GM12874 (cell line): ENCODE measurements at regions not wholly inside any gene's neighbourhood (a gene's known extent, or its start where the extent isn't known, plus 50 kb on each side); places are given as distances from the start of the nearest gene placed in this dataset.

Experiments
- TF ChIP-seq, protein P1 (sequence below): IDR thresholded peaks from 2 replicates; pipeline ENCODE4 v1.5.1; 2011; ENCODE audit warnings: low read depth, mild to moderate bottlenecking, control low read depth, low read length, moderate library complexity; ENCODE audit not compliant: insufficient read depth

DNA sequence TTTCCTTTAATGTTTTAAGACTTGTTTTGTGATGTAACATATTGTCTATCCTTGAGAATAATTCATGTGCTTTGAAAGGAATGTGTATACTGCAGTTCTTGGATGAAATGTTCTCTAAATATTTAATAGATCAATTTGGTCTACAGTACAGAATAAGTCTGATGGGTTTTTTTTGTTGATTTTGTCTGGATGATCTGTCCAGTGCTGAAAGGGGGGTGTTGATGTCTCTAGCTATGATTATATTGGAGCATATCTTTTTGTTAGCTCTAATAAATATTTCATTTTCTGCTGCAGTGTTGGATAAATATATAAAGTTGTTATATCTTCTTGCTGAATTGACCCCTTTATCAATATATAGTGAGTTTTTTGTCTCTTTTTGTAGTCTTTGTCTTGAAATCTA is 269.9 kb upstream of the TUSC1 start:
- TF ChIP-seq, protein P1, sequence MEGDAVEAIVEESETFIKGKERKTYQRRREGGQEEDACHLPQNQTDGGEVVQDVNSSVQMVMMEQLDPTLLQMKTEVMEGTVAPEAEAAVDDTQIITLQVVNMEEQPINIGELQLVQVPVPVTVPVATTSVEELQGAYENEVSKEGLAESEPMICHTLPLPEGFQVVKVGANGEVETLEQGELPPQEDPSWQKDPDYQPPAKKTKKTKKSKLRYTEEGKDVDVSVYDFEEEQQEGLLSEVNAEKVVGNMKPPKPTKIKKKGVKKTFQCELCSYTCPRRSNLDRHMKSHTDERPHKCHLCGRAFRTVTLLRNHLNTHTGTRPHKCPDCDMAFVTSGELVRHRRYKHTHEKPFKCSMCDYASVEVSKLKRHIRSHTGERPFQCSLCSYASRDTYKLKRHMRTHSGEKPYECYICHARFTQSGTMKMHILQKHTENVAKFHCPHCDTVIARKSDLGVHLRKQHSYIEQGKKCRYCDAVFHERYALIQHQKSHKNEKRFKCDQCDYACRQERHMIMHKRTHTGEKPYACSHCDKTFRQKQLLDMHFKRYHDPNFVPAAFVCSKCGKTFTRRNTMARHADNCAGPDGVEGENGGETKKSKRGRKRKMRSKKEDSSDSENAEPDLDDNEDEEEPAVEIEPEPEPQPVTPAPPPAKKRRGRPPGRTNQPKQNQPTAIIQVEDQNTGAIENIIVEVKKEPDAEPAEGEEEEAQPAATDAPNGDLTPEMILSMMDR: no peak

DNA sequence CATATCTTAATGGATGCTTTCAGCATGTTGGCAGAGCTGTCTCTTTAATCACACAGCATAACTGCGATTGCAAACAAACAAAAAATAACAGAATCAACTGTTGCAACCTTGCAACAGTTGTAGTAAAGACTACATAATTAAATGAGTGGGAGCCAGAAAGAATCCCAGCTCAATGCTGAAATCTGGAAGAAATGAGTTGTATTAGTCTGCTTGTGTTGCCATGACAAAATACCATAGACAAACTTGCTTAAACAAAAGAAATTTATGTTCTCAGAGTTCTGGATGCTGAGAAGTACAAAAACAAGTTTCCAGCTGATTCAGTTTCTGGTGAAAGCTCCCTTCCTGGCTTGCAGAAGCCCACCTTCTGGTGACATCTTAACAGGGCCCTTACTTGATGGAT is 260.9 kb upstream of the TUSC1 start:
- TF ChIP-seq, protein P1: no peak

DNA sequence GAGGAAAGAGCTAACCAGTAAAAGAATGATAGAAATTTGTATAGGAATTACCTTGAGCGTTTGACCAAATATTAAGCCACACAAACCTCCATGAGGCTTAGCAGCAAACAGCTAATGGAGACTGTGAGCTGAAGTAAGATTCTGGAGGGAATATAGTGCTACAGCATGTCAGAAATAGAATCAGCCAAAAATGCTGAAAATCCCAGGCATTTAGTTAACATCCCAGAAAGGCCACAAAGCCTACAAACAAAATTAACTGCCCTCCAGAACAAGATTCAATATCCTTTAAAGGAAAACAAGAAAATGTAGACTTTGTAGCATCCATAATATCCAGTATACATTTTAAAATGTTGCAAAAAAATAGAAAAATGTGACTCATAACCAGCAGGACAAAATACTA is 257.8 kb upstream of the TUSC1 start:
- TF ChIP-seq, protein P1: no peak

DNA sequence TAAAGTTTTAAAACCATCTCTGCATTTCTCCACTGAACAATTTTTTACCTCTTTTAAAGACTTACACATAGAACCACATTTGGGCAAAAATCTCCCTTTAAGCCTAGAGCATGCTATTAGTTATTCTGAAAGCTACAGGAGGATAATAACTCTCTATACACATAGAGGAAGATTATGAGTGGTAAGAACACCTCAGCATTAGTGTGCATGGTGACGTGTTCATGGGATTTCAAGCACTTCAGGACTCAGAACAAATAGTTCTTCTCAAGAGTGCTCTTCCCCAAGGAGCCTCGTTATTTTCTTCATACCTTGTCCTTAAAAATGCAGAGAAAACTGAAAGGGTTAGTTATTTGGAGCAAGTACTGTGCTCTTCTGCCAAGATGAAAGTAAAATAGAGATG is 256.9 kb upstream of the TUSC1 start:
- TF ChIP-seq, protein P1: no peak

DNA sequence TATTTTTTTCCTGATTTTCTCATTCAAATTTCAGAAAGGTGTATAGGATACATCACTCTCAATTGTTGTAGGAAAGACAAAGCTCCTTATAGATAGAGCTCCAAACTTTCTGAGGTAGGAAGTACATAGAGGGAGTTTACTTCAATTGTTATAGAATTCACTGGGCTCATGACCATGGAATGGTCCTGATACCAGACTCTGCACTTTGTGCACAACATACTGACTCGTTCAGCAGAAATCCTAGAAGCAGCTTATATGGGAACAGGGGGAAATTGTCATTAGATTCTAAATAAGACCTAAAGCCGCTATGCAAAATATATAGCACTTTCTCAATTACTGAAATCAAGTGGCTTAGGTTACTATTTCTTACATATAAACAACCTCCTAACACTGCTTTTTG is 240.5 kb upstream of the TUSC1 start:
- TF ChIP-seq, protein P1: no peak

DNA sequence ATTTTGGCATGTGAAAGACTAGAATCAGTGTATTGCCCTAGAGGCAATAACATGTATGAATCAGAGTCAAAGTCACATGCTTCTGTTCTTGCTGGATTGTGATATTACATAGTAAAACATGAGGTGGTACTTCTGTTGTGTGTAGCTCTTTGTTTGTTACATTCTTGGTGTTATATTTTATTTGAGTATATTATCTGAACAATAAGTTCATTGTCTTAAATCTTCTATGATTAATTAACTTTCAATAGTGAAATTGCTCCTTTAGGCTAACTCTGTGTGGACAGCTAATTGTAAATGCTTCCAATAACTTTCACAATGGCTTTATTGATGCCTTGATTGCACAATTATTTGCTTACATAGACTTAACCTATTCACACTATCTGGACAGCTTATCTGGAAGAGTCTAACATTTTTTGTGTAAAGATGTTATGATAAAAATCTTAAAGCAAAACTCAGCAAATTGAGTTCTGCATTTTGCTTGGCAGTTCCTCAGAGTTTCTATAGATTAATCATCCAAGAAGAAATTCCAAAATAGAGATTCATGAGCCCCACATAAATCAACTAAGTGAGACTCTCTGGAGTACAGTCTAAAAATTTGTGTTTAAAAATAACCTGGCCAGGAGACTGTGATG is 239.6 kb upstream of the TUSC1 start:
- TF ChIP-seq, protein P1: no peak

DNA sequence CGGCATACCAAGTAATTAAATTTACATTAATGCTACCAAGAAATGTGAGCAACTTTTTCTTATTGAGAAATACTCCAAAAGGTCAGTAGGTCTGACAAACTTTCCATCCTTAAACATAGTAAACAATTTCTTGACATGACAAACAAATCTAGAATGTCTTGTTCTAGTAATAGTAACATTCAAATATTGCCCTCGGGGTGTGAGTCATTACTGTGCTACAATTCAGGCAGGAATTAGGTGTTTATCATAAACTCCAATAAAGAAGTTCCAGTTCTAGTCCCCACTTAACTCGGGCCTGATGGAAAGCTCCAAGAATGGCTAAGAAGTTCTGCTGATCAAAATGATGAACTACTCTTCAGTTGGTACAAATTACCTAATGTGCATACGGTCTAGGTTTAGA is 235.6 kb upstream of the TUSC1 start:
- TF ChIP-seq, protein P1: no peak
